Nephron (organoid): ENCODE measurements at regions not wholly inside any gene's neighbourhood (a gene's known extent, or its start where the extent isn't known, plus 50 kb on each side); places are given as distances from the start of the nearest gene placed in this dataset.
"Not testable (repeated sequence)": the region's sequence is repeated elsewhere in the genome, so short reads cannot be mapped to it uniquely, and the experiment has no call there.

Source experiments
- H3K27ac Mint-ChIP-seq, 3 experiments: 2 replicates each; pipeline ENCODE4 v1.8.0; 2020; ENCODE audit warnings: mixed read lengths in 3 of 3, mild to moderate bottlenecking in 2 of 3, moderate library complexity in 1 of 3
- H3K27me3 Mint-ChIP-seq: 2 replicates; pipeline ENCODE4 v1.8.0; 2021; ENCODE audit warnings: low read depth, mild to moderate bottlenecking, moderate library complexity, mixed read lengths
- H3K36me3 Mint-ChIP-seq: 2 replicates; pipeline ENCODE4 v1.8.0; 2020; ENCODE audit warnings: low read depth, mixed read lengths
- H3K4me1 Mint-ChIP-seq: 2 replicates; pipeline ENCODE4 v1.8.0; 2020; ENCODE audit warnings: mixed read lengths
- H3K4me3 Mint-ChIP-seq, 3 experiments: 2 replicates each; pipeline ENCODE4 v1.8.0; 2020; ENCODE audit warnings: mild to moderate bottlenecking in 3 of 3, mixed read lengths in 3 of 3, moderate library complexity in 2 of 3
- H3K9me3 Mint-ChIP-seq: 2 replicates; pipeline ENCODE4 v1.8.0; 2020; ENCODE audit warnings: mixed read lengths
- TF ChIP-seq, protein P1 (sequence below), 3 experiments: fragments of 200-600 bp; sonication (generic); IDR thresholded peaks; one replicate each; pipeline ENCODE4 v1.5.0; 2021; ENCODE audit warnings: antibody characterized with exemption in 3 of 3; ENCODE audit not compliant: unreplicated experiment in 3 of 3

DNA sequence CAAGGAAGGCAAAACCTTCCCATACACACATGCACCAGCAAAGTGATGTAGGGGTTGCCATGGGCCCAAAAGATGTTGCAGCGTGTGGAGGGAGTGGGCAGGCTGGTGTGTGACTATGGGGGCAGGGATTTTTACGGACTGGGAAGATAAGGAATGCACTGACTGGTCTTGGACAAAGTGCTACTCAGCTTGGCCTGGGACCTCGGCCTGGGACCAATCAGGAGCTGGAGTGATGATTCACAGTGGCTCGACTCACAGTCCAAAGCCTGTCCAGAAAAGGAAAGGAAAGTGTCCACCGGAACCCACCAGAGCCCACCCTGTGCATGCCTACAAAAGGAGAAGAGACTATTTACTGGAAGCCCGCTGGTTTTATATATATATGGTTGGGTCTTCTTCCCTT, 567.0 kb upstream of the GNPDA2 start:
- Mint-ChIP-seq H3K36me3 (no peaks in the 10 kb centered on the region), H3K4me3 (no peak overlapping the region)
- TF ChIP-seq, protein P1, sequence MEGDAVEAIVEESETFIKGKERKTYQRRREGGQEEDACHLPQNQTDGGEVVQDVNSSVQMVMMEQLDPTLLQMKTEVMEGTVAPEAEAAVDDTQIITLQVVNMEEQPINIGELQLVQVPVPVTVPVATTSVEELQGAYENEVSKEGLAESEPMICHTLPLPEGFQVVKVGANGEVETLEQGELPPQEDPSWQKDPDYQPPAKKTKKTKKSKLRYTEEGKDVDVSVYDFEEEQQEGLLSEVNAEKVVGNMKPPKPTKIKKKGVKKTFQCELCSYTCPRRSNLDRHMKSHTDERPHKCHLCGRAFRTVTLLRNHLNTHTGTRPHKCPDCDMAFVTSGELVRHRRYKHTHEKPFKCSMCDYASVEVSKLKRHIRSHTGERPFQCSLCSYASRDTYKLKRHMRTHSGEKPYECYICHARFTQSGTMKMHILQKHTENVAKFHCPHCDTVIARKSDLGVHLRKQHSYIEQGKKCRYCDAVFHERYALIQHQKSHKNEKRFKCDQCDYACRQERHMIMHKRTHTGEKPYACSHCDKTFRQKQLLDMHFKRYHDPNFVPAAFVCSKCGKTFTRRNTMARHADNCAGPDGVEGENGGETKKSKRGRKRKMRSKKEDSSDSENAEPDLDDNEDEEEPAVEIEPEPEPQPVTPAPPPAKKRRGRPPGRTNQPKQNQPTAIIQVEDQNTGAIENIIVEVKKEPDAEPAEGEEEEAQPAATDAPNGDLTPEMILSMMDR (IDR thresholded peaks at IDR 0.05; ENCODE audit: unreplicated experiment in 3 of 3): no peak

GRCh38 chr4:45292844-45293243, 566.5 kb upstream of the GNPDA2 start:
- TF ChIP-seq, protein P1 (IDR thresholded peaks at IDR 0.05; ENCODE audit: unreplicated experiment in 3 of 3): no peak
- Mint-ChIP-seq H3K27ac (no peak overlapping the region), H3K9me3 (peaks cover 13% of the 10 kb centered on the region), H3K4me1 (no peaks in the 10 kb centered on the region), H3K27me3 (no peaks in the 10 kb centered on the region), H3K4me3 (no peak overlapping the region), H3K36me3 (no peaks in the 10 kb centered on the region)

More for the DNA sequence above, 567.0 kb upstream of the GNPDA2 start:
- Mint-ChIP-seq H3K4me1 (no peaks in the 10 kb centered on the region), H3K27ac (no peak overlapping the region), H3K9me3 (peaks cover 13% of the 10 kb centered on the region), H3K27me3 (no peaks in the 10 kb centered on the region)

GRCh38 chr4:45284400-45285085, 558.2 kb upstream of the GNPDA2 start:
- TF ChIP-seq, protein P1 (IDR thresholded peaks at IDR 0.05; ENCODE audit: unreplicated experiment in 3 of 3): no peak
- Mint-ChIP-seq H3K27ac (no peak overlapping the region), H3K4me1 (peaks cover 6% of the 10 kb centered on the region), H3K27me3 (no peaks in the 10 kb centered on the region), H3K4me3 (no peak overlapping the region), H3K9me3 (peaks cover 2% of the 10 kb centered on the region), H3K36me3 (no peaks in the 10 kb centered on the region)

GRCh38 chr4:45283352-45283751, 557.0 kb upstream of the GNPDA2 start:
- TF ChIP-seq, protein P1 (IDR thresholded peaks at IDR 0.05; ENCODE audit: unreplicated experiment in 3 of 3): no peak
- peaks cover 12% of the 10 kb centered on the region for H3K4me1 Mint-ChIP-seq

DNA sequence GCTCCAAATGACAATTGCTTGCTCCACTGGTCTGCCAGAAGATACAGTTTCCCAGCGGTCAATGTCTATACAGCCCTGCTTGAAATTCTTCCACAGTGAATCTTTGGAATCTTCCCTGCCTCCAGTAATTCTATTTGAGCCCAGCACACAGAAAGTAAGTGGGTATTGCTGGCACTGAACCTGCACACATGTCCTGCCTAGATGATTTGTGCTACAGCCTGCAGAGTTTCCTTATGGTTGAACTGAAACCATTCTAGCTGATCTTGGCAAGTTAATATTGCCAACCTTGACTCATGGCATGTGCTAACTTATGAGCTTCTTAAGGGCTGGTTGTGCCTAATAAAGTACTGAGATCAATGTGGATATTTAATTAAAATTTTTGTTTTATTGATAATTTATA, 553.8 kb upstream of the GNPDA2 start:
- H3K4me1 Mint-ChIP-seq: peaks cover 12% of the 10 kb centered on the region
- no peak overlapping the region for H3K27ac Mint-ChIP-seq
- H3K27me3 Mint-ChIP-seq: no peaks in the 10 kb centered on the region
- H3K4me3 Mint-ChIP-seq: no peak overlapping the region
- no peaks in the 10 kb centered on the region for H3K9me3 Mint-ChIP-seq
- no peaks in the 10 kb centered on the region for H3K36me3 Mint-ChIP-seq
- TF ChIP-seq, protein P1 (IDR thresholded peaks at IDR 0.05; ENCODE audit: unreplicated experiment in 3 of 3): no peak

More at GRCh38 chr4:45283352-45283751, 557.0 kb upstream of the GNPDA2 start:
- Mint-ChIP-seq H3K36me3 (no peaks in the 10 kb centered on the region), H3K27ac (no peak overlapping the region), H3K9me3 (no peaks in the 10 kb centered on the region), H3K27me3 (no peaks in the 10 kb centered on the region), H3K4me3 (no peak overlapping the region)

DNA sequence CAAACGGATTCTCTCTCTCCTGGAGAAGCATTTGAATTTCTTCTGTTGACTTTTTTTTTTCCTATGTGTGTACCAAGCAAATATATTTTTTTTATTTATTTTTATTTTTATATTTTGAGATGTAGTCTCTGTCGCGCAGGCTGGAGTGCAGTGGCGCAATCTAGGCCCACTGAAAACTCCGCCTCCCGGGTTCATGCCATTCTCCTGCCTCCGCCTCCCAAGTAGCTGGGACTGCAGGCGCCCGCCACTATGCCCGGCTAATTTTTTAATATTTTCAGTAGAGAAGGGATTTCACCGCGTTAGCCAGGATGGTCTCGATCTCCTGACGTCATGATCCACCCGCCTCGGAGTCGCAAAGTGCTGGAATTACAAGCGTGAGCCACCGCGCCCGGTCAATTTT, 549.5 kb upstream of the GNPDA2 start:
- no peaks in the 10 kb centered on the region for H3K36me3 Mint-ChIP-seq
- H3K4me3 Mint-ChIP-seq: no peak overlapping the region
- TF ChIP-seq, protein P1 (IDR thresholded peaks at IDR 0.05; ENCODE audit: unreplicated experiment in 3 of 3): no peak
- peaks cover 12% of the 10 kb centered on the region for H3K4me1 Mint-ChIP-seq
- no peaks in the 10 kb centered on the region for H3K9me3 Mint-ChIP-seq
- H3K27ac Mint-ChIP-seq: no peak overlapping the region
- H3K27me3 Mint-ChIP-seq: no peaks in the 10 kb centered on the region

DNA sequence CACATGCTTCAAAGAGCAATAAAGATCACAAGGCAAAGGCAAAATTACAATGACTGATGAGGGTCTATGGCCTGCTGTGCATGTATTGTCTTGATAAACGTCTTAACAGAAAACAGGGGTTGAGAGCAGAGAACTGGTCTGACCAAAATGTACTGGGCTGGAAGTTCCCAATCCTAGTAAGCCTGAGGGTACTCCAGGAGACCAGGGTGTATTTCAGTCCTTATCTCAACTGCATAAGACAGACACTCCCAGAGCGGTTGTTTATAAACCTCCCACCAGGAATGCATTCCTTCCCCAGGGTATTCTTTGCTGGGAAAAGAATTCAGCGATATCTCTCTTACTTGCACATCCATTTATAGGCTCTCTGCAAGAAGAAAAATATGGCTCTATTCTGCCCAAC, 521.8 kb upstream of the GNPDA2 start:
- not testable (repeated sequence) for H3K4me1 Mint-ChIP-seq, H3K27ac Mint-ChIP-seq, H3K27me3 Mint-ChIP-seq, H3K9me3 Mint-ChIP-seq, H3K36me3 Mint-ChIP-seq, H3K4me3 Mint-ChIP-seq
